HFF-Myc (cell line): ENCODE measurements at regions not wholly inside any gene's neighbourhood (a gene's known extent, or its start where the extent isn't known, plus 50 kb on each side); places are given as distances from the start of the nearest gene placed in this dataset.

Experiments
- DNase-seq: peaks from one replicate; pipeline ENCODE4 v3.0.0-alpha.2; 2011; ENCODE audit warnings: low read depth; ENCODE audit errors: extremely low read depth
- H3K4me3 ChIP-seq: replicated peaks from 2 replicates; pipeline ENCODE4 v1.5.1; 2011; ENCODE audit warnings: low read depth, mild to moderate bottlenecking, control low read depth, low read length
- TF ChIP-seq, protein P1 (sequence below): IDR thresholded peaks from 2 replicates; pipeline ENCODE4 v1.5.1; 2012; ENCODE audit warnings: mild to moderate bottlenecking, low read depth, low read length, control low read depth; ENCODE audit errors: missing control alignments

DNA sequence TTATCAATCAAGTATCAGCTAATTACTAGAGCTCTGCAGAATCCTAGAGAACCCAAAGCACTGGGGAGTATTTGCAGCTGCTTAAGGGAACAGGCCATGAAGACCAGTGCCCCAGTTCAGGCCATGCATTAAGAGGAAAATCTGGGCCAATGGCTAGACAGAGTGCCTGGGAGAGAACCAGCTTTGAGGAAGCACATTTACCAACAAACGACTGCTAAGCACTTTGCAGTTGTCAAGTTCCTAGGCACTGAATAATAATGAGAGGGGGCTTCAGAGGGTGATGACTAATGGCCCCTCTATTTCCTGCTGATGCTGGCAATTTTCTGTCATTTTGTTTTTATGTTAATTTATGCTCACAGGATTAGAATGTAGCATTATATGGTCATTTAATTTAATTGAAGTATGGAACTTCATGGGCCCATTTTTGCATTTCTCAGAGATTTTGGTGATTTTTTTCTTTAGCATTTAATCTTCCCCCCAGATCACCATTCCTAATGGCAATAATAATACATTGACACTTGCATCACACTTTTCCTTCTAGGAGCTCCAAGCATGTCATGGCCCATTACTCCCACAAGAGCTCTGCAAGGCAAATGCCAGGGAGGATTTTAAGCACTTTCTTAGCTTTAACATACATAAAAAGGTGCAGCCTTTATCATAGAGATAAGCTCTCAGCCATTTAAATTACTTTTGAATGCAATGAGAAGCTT is 147.7 kb upstream of the SPATS2L start:
- TF ChIP-seq, protein P1, sequence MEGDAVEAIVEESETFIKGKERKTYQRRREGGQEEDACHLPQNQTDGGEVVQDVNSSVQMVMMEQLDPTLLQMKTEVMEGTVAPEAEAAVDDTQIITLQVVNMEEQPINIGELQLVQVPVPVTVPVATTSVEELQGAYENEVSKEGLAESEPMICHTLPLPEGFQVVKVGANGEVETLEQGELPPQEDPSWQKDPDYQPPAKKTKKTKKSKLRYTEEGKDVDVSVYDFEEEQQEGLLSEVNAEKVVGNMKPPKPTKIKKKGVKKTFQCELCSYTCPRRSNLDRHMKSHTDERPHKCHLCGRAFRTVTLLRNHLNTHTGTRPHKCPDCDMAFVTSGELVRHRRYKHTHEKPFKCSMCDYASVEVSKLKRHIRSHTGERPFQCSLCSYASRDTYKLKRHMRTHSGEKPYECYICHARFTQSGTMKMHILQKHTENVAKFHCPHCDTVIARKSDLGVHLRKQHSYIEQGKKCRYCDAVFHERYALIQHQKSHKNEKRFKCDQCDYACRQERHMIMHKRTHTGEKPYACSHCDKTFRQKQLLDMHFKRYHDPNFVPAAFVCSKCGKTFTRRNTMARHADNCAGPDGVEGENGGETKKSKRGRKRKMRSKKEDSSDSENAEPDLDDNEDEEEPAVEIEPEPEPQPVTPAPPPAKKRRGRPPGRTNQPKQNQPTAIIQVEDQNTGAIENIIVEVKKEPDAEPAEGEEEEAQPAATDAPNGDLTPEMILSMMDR = no peak
- DNase-seq = no peak
- H3K4me3 ChIP-seq = no peak overlapping the region

DNA sequence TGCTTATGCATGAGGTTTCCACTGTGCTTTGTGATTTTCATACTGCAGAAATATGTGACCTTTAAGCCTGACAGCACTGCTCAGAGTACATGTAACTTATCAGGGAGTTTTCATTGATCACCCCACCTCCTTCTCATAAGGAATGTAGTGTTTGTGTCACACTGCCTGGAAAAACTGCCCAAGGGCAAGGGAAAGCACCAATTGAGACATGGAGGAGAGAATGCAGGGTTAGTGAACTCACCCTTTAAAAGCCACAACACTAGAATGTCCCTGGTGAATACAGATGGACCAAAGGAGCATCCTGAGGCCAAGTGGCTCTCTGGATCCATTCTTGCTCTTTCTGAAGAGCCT is 147.2 kb upstream of the SPATS2L start:
- DNase-seq = no peak
- H3K4me3 ChIP-seq = no peak overlapping the region
- TF ChIP-seq, protein P1 = no peak

DNA sequence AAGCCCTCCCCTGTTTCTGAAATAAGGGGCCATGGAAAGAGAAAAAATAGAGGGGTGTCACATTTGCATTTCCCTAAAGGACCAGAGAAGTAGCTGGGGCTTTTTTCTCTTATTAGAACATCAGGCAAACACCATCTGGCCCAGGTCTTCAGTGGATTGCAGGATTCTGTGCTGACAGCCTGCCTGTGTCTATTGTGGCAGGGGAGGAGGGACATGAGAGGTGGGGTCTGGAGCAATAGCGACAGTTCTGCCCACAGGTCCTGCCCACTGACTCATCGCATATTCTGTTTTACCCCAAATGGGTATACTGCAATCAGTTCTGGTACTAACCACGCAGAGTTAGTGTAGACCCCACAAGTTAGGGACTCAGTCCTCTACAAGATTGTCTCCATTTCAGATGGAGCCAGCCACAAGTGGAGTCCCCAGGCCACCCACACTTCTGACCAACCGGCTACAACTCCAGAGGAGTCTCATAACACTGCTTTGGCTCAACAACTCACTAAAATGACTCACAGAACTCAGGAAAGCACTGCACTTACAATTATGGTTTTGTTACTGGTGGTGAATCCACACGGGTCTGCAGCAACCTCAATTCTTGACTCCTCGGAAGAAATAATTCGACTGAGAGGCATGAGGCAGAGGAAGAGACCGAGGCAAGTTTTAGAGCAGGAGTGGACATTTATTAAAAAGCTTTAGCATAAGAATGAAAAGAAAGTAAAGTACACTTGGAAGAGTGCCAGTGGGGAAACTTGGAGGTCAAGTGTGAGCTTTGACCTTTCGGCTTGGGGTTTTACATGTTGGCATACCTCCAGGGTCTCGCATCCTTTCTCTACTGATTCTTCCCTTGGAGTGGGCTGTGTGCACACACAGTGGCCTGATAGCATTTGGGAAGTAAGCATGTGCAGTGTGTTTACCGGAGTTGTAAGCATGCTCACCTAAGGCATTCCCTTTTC is 146.4 kb upstream of the SPATS2L start:
- H3K4me3 ChIP-seq = no peak overlapping the region
- DNase-seq = no peak
- TF ChIP-seq, protein P1 = no peak

DNA sequence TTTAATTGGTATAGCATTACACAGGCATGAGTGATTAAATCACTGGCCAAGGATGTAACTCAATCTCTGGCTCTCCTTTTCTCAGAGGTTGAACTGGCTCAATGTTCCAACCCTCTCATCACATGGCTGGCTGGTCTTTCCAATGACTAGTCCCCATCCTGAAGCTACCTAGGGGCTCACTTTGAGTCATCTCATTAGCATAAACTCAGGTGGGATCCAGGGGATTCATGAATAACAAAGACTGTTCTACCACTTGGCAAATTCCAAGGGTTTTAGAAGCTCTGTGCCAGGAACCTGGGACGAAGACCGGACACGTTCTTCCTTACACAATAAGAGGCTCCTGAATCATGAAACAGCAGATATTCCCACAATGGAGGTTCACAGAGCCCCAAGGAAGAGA is 145.0 kb upstream of the SPATS2L start:
- DNase-seq = no peak
- TF ChIP-seq, protein P1 = no peak
- H3K4me3 ChIP-seq = no peak overlapping the region

DNA sequence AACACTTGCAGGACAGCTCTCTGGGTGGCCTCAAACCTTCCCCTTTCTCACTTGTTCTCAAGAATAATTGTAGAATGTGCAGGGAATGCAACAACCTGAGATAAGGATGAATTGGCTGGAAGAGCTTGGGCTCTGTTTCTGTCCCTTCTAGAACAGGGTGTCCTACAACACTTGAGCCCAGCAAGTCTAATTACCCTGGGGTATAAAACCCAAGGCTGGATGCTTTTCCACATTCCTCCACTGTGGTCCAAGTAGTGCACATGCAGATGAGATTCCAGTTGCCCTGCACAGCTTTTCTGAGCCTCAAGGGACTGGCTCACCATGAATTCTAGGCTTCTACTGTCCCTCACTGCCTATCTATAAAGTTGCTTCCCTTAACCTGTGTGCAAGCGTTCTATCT is 140.8 kb upstream of the SPATS2L start:
- H3K4me3 ChIP-seq = no peak overlapping the region
- TF ChIP-seq, protein P1 = no peak
- DNase-seq = no peak

DNA sequence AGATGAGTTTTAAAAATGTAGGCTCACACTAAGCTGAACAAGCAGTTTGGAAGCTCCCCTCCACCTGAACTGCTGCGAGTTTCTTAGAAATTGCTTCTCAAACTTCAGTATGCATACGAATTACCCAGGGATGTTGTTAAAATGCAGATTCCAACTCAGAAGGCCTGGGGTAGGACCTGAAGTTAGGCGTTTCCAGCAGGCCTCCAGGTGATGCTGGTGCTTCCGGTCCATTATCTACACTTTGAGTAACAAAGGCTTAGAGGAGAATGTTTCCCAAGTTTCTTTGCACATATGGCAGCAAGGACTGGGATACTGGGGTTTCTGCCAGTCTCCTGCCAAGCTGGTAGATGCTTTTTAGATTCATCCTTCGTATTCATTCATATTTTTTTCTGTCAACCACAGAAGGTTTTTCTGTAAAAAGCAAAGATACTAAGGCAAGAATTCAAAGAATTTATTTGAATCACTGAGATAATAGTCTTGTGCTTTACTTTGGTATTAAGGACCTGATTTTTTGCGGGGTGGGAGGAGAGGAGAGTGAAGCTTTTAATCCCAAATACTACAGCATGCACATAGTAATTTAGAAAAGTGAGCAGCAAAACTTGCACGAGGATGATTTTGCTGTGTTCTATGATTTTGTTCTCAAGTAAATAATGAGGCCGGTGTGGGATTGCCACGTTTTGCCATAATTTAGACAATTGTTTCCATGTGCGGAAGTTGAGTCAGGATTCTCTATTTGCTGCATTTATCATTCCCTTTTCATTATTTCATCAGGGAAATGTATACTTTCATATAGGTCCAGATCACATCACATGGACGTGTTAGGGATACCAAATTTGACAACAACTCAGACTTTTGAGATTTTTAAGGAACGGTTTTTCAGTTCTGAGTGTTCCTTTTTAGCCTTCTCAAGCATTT is 137.6 kb upstream of the SPATS2L start:
- no peak overlapping the region for H3K4me3 ChIP-seq
- TF ChIP-seq, protein P1 = no peak
- no peak for DNase-seq
